Fibroblast of skin of right biceps (primary cell): ENCODE measurements at regions not wholly inside any gene's neighbourhood (a gene's known extent, or its start where the extent isn't known, plus 50 kb on each side); places are given as distances from the start of the nearest gene placed in this dataset.

Experiments used
- DNase-seq: peaks from one replicate; pipeline ENCODE4 v3.0.0-alpha.2; 2013

GRCh38 chr11:76607431-76607830, 63.1 kb downstream of the LRRC32 start:
- DNase-seq, result no peak

- no peak for DNase-seq
Measured at GRCh38 chr11:76605338-76606074, 65.0 kb downstream of the LRRC32 start.

GRCh38 chr11:76604626-76605241, 65.8 kb downstream of the LRRC32 start:
- DNase-seq, result peak; percentile 69

GRCh38 chr11:76604081-76604625, 66.4 kb downstream of the LRRC32 start:
- no peak for DNase-seq

- DNase-seq, result no peak
Measured at GRCh38 chr11:76603202-76603601, 67.3 kb downstream of the LRRC32 start.
